H1 (cell line): ENCODE measurements at regions not wholly inside any gene's neighbourhood (a gene's known extent, or its start where the extent isn't known, plus 50 kb on each side); places are given as distances from the start of the nearest gene placed in this dataset.

Experiments used
- CTCF ChIP-seq, 3 experiments: IDR thresholded peaks; 1 replicate in 2 of 3; 2 replicates in 1 of 3; pipeline versions ENCODE4 v1.5.1 to v1.6.1; 2011; ENCODE audit warnings: low read length in 3 of 3, mild to moderate bottlenecking in 3 of 3, inconsistent platforms in 2 of 3, low read depth in 1 of 3, moderate library complexity in 1 of 3; ENCODE audit not compliant: insufficient read depth in 1 of 3; ENCODE audit errors: control extremely low read depth in 1 of 3
- EP300 ChIP-seq, 2 experiments: IDR thresholded peaks; 1 replicate in 1 of 2; 2 replicates in 1 of 2; pipeline ENCODE4 v1.6.1; 2011 to 2012; ENCODE audit warnings: low read depth in 2 of 2, low read length in 2 of 2, mild to moderate bottlenecking in 2 of 2, borderline replicate concordance in 1 of 2, inconsistent platforms in 1 of 2, moderate library complexity in 1 of 2
- EZH2 ChIP-seq: fragments of 200-600 bp; sonication (generic); IDR thresholded peaks from 2 replicates; pipeline ENCODE4 v1.7.1; 2012; ENCODE audit warnings: low read depth, mild to moderate bottlenecking, moderate library complexity, low read length, inconsistent platforms; ENCODE audit not compliant: severe bottlenecking
- MAFK ChIP-seq: IDR thresholded peaks from 2 replicates; pipeline ENCODE4 v1.6.1; 2012; ENCODE audit warnings: low read depth, mild to moderate bottlenecking, improper control_type of control experiment, low read length
- MAX ChIP-seq: IDR thresholded peaks from 2 replicates; pipeline ENCODE4 v1.6.1; 2012; ENCODE audit warnings: inconsistent platforms
- POLR2A ChIP-seq, 2 experiments: IDR thresholded peaks; 1 replicate in 1 of 2; 2 replicates in 1 of 2; pipeline ENCODE4 v1.6.1; 2011; ENCODE audit warnings: low read depth in 2 of 2, low read length in 2 of 2, mild to moderate bottlenecking in 2 of 2; ENCODE audit errors: control extremely low read depth in 1 of 2
- RAD21 ChIP-seq, 2 experiments: IDR thresholded peaks in 1 of 2; conservative IDR thresholded peaks in 1 of 2; 2 replicates each; pipeline ENCODE4 v1.6.1; 2011; ENCODE audit warnings: low read depth in 2 of 2, low read length in 2 of 2, improper control_type of control experiment in 1 of 2, inconsistent platforms in 1 of 2, mild to moderate bottlenecking in 1 of 2, moderate library complexity in 1 of 2
- RXRA ChIP-seq: IDR thresholded peaks from 2 replicates; pipeline ENCODE4 v1.6.1; 2011; ENCODE audit warnings: low read depth, mild to moderate bottlenecking, low read length, moderate library complexity; ENCODE audit not compliant: insufficient read depth
- TBP ChIP-seq: IDR thresholded peaks from 2 replicates; pipeline ENCODE4 v1.6.1; 2011; ENCODE audit warnings: low read depth, low read length, improper control_type of control experiment
- USF2 ChIP-seq: IDR thresholded peaks from 2 replicates; pipeline ENCODE4 v1.6.1; 2011; ENCODE audit warnings: low read length, improper control_type of control experiment

GRCh38 chr4:136103616-136104015 lies 1428.7 kb downstream of the PCDH18 start:
- TF ChIP-seq TBP = no peak
- TF ChIP-seq RAD21 (IDR thresholded peaks at IDR 0.05 in 1 of 2, conservative IDR thresholded peaks at IDR 0.05 in 1 of 2; ENCODE audit: low read depth in 2 of 2, low read length in 2 of 2) = no peak
- TF ChIP-seq EZH2 = no peak
- no peak for TF ChIP-seq EP300 (IDR thresholded peaks at IDR 0.05; ENCODE audit: borderline replicate concordance in 1 of 2, low read depth in 2 of 2, low read length in 2 of 2)
- TF ChIP-seq CTCF (IDR thresholded peaks at IDR 0.05; ENCODE audit: control extremely low read depth in 1 of 3, insufficient read depth in 1 of 3, low read depth in 1 of 3, low read length in 3 of 3) = no peak
- no peak for TF ChIP-seq POLR2A (IDR thresholded peaks at IDR 0.05; ENCODE audit: control extremely low read depth in 1 of 2, low read depth in 2 of 2, low read length in 2 of 2)
- TF ChIP-seq MAX = no peak
- TF ChIP-seq RXRA = no peak
- no peak for TF ChIP-seq MAFK
- TF ChIP-seq USF2 = no peak
